ENCODE measurements at regions not wholly inside any gene's neighbourhood (a gene's known extent, or its start where the extent isn't known, plus 50 kb on each side); places are given as distances from the start of the nearest gene placed in this dataset.
"Not testable (repeated sequence)": the region's sequence is repeated elsewhere in the genome, so short reads cannot be mapped to it uniquely, and the experiment has no call there.

- DNase-seq: no peak
Observed at GRCh38 chr5:83001796-83002381, 75.3 kb downstream of the TMEM167A start.

- no peak for DNase-seq
Observed at GRCh38 chr5:83000922-83001321, 76.3 kb downstream of the TMEM167A start.

GRCh38 chr5:83000428-83000827 is 76.8 kb downstream of the TMEM167A start:
- DNase-seq: no peak

- DNase-seq: no peak
Observed at GRCh38 chr5:82993416-82993815, 83.8 kb downstream of the TMEM167A start.

- no peak for DNase-seq
Observed at GRCh38 chr5:82992646-82993045, 84.5 kb downstream of the TMEM167A start.

GRCh38 chr5:82991678-82992323 is 85.4 kb downstream of the TMEM167A start:
- DNase-seq: no peak

- no peak for DNase-seq
Observed at GRCh38 chr5:82991059-82991458, 86.1 kb downstream of the TMEM167A start.

GRCh38 chr5:82987188-82987587 is 90.0 kb downstream of the TMEM167A start:
- DNase-seq: no peak

- no peak for DNase-seq
Observed at GRCh38 chr5:82986404-82986803, 90.8 kb downstream of the TMEM167A start.

GRCh38 chr5:82985763-82986162 is 91.4 kb downstream of the TMEM167A start:
- no peak for DNase-seq

GRCh38 chr5:82984786-82985735 is 92.1 kb downstream of the TMEM167A start:
- DNase-seq: no peak

- DNase-seq: no peak
Observed at GRCh38 chr5:82982846-82983245, 94.3 kb downstream of the TMEM167A start.

GRCh38 chr5:82976887-82977286 is 100.3 kb downstream of the TMEM167A start:
- not testable (repeated sequence) for DNase-seq

- DNase-seq: no peak
Observed at GRCh38 chr5:82975812-82976211, 101.4 kb downstream of the TMEM167A start.

GRCh38 chr5:82975396-82975795 is 101.8 kb downstream of the TMEM167A start:
- no peak for DNase-seq

GRCh38 chr5:82974346-82974745 is 102.8 kb downstream of the TMEM167A start:
- not testable (repeated sequence) for DNase-seq

- no peak for DNase-seq
Observed at GRCh38 chr5:82971901-82972300, 105.3 kb downstream of the TMEM167A start.

- not testable (repeated sequence) for DNase-seq
Observed at GRCh38 chr5:82971034-82971806, 106.0 kb downstream of the TMEM167A start.

- not testable (repeated sequence) for DNase-seq
Observed at GRCh38 chr5:82969221-82969976, 107.8 kb downstream of the TMEM167A start.

- no peak for DNase-seq
Observed at GRCh38 chr5:82967072-82967471, 110.1 kb downstream of the TMEM167A start.

GRCh38 chr5:82959466-82959865 is 117.7 kb downstream of the TMEM167A start:
- no peak for DNase-seq

- DNase-seq: no peak
Observed at GRCh38 chr5:82956600-82956999, 120.6 kb downstream of the TMEM167A start.

All from central memory CD4-positive, alpha-beta T cell (primary cell).